K562 (cell line): ENCODE measurements at regions not wholly inside any gene's neighbourhood (a gene's known extent, or its start where the extent isn't known, plus 50 kb on each side); places are given as distances from the start of the nearest gene placed in this dataset.

Experiments used
- ATAC-seq: fragments of 200-7000 bp; cut with Tn5 transposase; 3 replicates; pipeline ENCODE4 v1.9.1; 2020; ENCODE audit warnings: moderate library complexity
- BruUV-seq: library from RNA; stranded (reverse); fragments of 400-500 nt; replicated peaks from 2 replicates; lab custom pipeline; 2021; lab: Mats Ljungman, UMichigan
- CTCF ChIA-PET: fragments of 300-600 bp; formaldehyde crosslinking; extraction: SDS; loops from one replicate; lab custom pipeline; 2021; ENCODE audit warnings: low intra/inter-chr PET ratio; lab: Yijun Ruan, JAX
- POLR2A ChIA-PET: fragments of 300-600, 350-650 bp; sonication (Branson Sonifier 250); formaldehyde crosslinking; extraction: SDS; loops from one replicate; lab custom pipeline; 2021; ENCODE audit warnings: antibody characterized with exemption, inconsistent platforms; lab: Yijun Ruan, JAX
- DNase-seq, 4 experiments: peaks; one replicate each; pipeline versions ENCODE4 v3.0.0 to v3.0.0-alpha.2; 2011 to 2018; ENCODE audit warnings: low spot score in 3 of 4, mixed read lengths in 3 of 4; ENCODE audit errors: extremely low read depth in 1 of 4
- FAIRE-seq: peaks from 2 replicates; lab custom pipeline; 2011; peaks lifted over from hg19 to GRCh38; lab: Jason Lieb, UNC
- H2AFZ ChIP-seq: 2 replicates; pipeline ENCODE4 v1.6.0; 2011; ENCODE audit warnings: low read depth, low read length, control low read depth, inconsistent platforms
- H3K27ac ChIP-seq: fragments of 200-600 bp; 3 replicates; pipeline ENCODE4 v1.8.0; 2011; ENCODE audit warnings: low read depth, mild to moderate bottlenecking, control low read depth, inconsistent platforms, low read length, moderate library complexity, mixed read lengths; ENCODE audit errors: extremely low read depth
- H3K27me3 ChIP-seq, 2 experiments: fragments of 300-600 bp in 1 of 2; 2 replicates in 1 of 2; 3 replicates in 1 of 2; pipeline versions ENCODE4 v1.6.0 to v1.8.0; 2011; ENCODE audit warnings: inconsistent platforms in 2 of 2, low read length in 2 of 2, mild to moderate bottlenecking in 1 of 2, mixed read lengths in 1 of 2, moderate library complexity in 1 of 2; ENCODE audit not compliant: control insufficient read depth in 2 of 2, insufficient read depth in 2 of 2
- H3K36me3 ChIP-seq: fragments of 300-600 bp; 3 replicates; pipeline ENCODE4 v1.8.0; 2011; ENCODE audit warnings: mild to moderate bottlenecking, low read length, inconsistent platforms; ENCODE audit not compliant: control insufficient read depth, insufficient read depth
- H3K4me1 ChIP-seq, 2 experiments: fragments of 200-600 bp in 1 of 2; replicated peaks in 1 of 2; 2 replicates in 1 of 2; 3 replicates in 1 of 2; pipeline versions ENCODE4 v1.5.1 to v1.8.0; 2011; ENCODE audit warnings: inconsistent platforms in 2 of 2, low read length in 2 of 2, mild to moderate bottlenecking in 1 of 2, mixed read lengths in 1 of 2, moderate library complexity in 1 of 2; ENCODE audit not compliant: control insufficient read depth in 2 of 2, insufficient read depth in 2 of 2
- H3K4me2 ChIP-seq: 2 replicates; pipeline ENCODE4 v1.6.1; 2011; ENCODE audit warnings: low read length, control low read depth, inconsistent platforms, mixed read lengths; ENCODE audit not compliant: insufficient read depth
- H3K4me3 ChIP-seq: fragments of 200-600 bp; sonication (generic), shearing (Covaris generic); 2 replicates; pipeline ENCODE4 v1.5.1; 2016; ENCODE audit warnings: control low read depth, inconsistent platforms
- H3K79me2 ChIP-seq: fragments of 200-600 bp; 3 replicates; pipeline ENCODE4 v1.8.0; 2011; ENCODE audit warnings: low read length, inconsistent platforms; ENCODE audit not compliant: control insufficient read depth, insufficient read depth
- H3K9ac ChIP-seq, 2 experiments: 2 replicates each; pipeline versions ENCODE4 v1.6.0 to v1.6.1; 2011; ENCODE audit warnings: low read depth in 2 of 2, low read length in 2 of 2, control low read depth in 1 of 2, inconsistent platforms in 1 of 2, mild to moderate bottlenecking in 1 of 2, mixed read lengths in 1 of 2; ENCODE audit not compliant: insufficient read depth in 1 of 2
- H3K9me1 ChIP-seq: one replicate; pipeline ENCODE4 v1.6.0; 2011; ENCODE audit warnings: inconsistent platforms, mild to moderate bottlenecking, low read length, moderate library complexity; ENCODE audit not compliant: control insufficient read depth, insufficient read depth
- H3K9me3 ChIP-seq: replicated peaks from 2 replicates; pipeline ENCODE4 v1.5.1; 2011; ENCODE audit warnings: low read depth, low read length, inconsistent platforms; ENCODE audit not compliant: control insufficient read depth, insufficient read depth
- H4K20me1 ChIP-seq: replicated peaks from 2 replicates; pipeline ENCODE4 v1.6.1; 2011; ENCODE audit warnings: low read length, inconsistent platforms, mixed read lengths; ENCODE audit not compliant: control insufficient read depth, insufficient read depth
- CREBBP ChIP-seq: IDR thresholded peaks from one replicate; pipeline ENCODE4 v1.6.1; 2012; ENCODE audit warnings: low read depth, mild to moderate bottlenecking, control low read depth, inconsistent platforms, low read length
- KAT2B ChIP-seq: IDR thresholded peaks from one replicate; pipeline ENCODE4 v1.6.1; 2012; ENCODE audit warnings: low read depth, mild to moderate bottlenecking, control low read depth, inconsistent platforms, low read length, moderate library complexity
- KLF13 ChIP-seq: fragments of 450-650 bp; IDR thresholded peaks from 2 replicates; pipeline ENCODE4 v1.6.1; 2016; ENCODE audit warnings: missing genetic modification characterization, low read depth, mild to moderate bottlenecking, missing compliant biosample characterization, moderate library complexity, borderline replicate concordance
- L3MBTL2 ChIP-seq: fragments of 450-650 bp; IDR thresholded peaks from 2 replicates; pipeline ENCODE4 v1.6.1; 2016; ENCODE audit warnings: mild to moderate bottlenecking, moderate library complexity
- PPARD ChIP-seq: fragments of 250-450 bp; sonication (Bioruptor Pico); IDR thresholded peaks from 2 replicates; pipeline ENCODE4 v1.8.0; 2022; ENCODE audit warnings: inconsistent platforms, mild to moderate bottlenecking, moderate library complexity
- PYGO2 ChIP-seq: fragments of 450-650 bp; IDR thresholded peaks from 2 replicates; pipeline ENCODE4 v1.6.1; 2016; ENCODE audit warnings: mild to moderate bottlenecking, missing genetic modification characterization, moderate library complexity, missing compliant biosample characterization
- SIRT6 ChIP-seq: IDR thresholded peaks from one replicate; pipeline ENCODE4 v1.6.1; 2012; ENCODE audit warnings: low read depth, mild to moderate bottlenecking, control low read depth, inconsistent platforms, low read length, moderate library complexity
- SMARCC2 ChIP-seq: fragments of 450-650 bp; IDR thresholded peaks from 2 replicates; pipeline ENCODE4 v1.6.1; 2017; ENCODE audit warnings: antibody characterized with exemption, moderate library complexity, mild to moderate bottlenecking, low read depth
- SRSF9 ChIP-seq: fragments of 200-400 bp; formaldehyde crosslinking; IDR thresholded peaks from 2 replicates; pipeline ENCODE4 v1.6.1; 2017; ENCODE audit warnings: low read depth, low read length, borderline replicate concordance
- TSC22D4 ChIP-seq: fragments of 450-650 bp; IDR thresholded peaks from 2 replicates; pipeline ENCODE4 v1.6.1; 2016; ENCODE audit warnings: missing genetic modification characterization, missing biosample characterization, control low read depth
- ZNF764 ChIP-seq: fragments of 250-450 bp; sonication (Bioruptor Pico); IDR thresholded peaks from 2 replicates; pipeline ENCODE4 v1.4.0; 2020; ENCODE audit warnings: low read depth, mild to moderate bottlenecking, moderate library complexity
- ZNF830 ChIP-seq: fragments of 250-450 bp; sonication (Bioruptor Pico); IDR thresholded peaks from 2 replicates; pipeline ENCODE4 v1.5.0; 2021; ENCODE audit warnings: mild to moderate bottlenecking
- WGBS: fragments of 100-300 bp; shearing (Covaris generic); methylation state at CpG from one replicate; pipeline ENCODE4 v1.1.6; 2016; ENCODE audit warnings: low coverage, mixed read lengths; ENCODE audit not compliant: insufficient coverage; ENCODE audit errors: missing lambda C conversion rate; 5-methylcytosine and 5-hydroxymethylcytosine counted together
- in situ Hi-C: fragments of 300-500 bp; cut with MboI; formaldehyde crosslinking; loops from 4 replicates; pipeline ENCODE4 v1.15.0; 2018; ENCODE audit warnings: inconsistent platforms, mixed read lengths
- intact Hi-C: fragments of 100-400 bp; cut with micrococcal nuclease; formaldehyde crosslinking; loops from 2 replicates; pipeline ENCODE4 v1.14.2; 2022
- TF ChIP-seq, protein P1 (sequence below): fragments of 450-650 bp; IDR thresholded peaks from 2 replicates; pipeline ENCODE4 v1.6.1; 2016

DNA sequence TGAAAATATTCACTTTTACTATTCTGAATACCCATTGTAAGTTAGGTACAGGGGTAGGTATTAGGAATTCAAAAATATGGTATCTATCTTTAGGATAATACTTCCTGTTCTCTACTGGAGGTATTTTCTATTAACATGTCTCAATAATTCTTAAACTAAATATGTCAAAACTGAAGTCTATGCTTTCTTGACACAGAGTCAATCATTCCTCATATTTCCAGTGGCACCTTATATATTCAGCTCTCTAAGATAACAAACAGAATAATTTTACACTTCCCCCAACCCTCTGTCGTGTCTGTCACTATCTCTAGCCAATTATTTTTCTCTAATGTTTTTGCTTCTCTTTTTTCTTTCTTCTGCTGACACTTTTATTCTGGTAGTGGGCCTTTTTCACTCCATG, 138.9 kb downstream of the TMEM26 start:
- BruUV-seq, result no TSS peak
- no peaks in the 10 kb centered on the region for H3K9me1 ChIP-seq
- ATAC-seq (no peak), FAIRE-seq (no peak), DNase-seq (no peak)
- H3K27me3 ChIP-seq, result no peaks in the 10 kb centered on the region
- POLR2A ChIA-PET, result no interaction called here
- intact Hi-C loops (no loop called here), in situ Hi-C loops (no loop called here)
- no peaks in the 10 kb centered on the region for H3K4me1 ChIP-seq
- H3K36me3 ChIP-seq, result no peaks in the 10 kb centered on the region
- CTCF ChIA-PET, result no interaction called here
- TF ChIP-seq KAT2B (no peak), ZNF830 (CRISPR knock-in tag) (no peak), PPARD (CRISPR knock-in tag) (no peak), SMARCC2 (no peak), SIRT6 (no peak), ZNF764 (CRISPR knock-in tag) (no peak), SRSF9 (no peak), L3MBTL2 (no peak), PYGO2 (no peak), CREBBP (no peak), KLF13 (tag) (no peak), TSC22D4 (tag) (no peak)
- TF ChIP-seq, protein P1, sequence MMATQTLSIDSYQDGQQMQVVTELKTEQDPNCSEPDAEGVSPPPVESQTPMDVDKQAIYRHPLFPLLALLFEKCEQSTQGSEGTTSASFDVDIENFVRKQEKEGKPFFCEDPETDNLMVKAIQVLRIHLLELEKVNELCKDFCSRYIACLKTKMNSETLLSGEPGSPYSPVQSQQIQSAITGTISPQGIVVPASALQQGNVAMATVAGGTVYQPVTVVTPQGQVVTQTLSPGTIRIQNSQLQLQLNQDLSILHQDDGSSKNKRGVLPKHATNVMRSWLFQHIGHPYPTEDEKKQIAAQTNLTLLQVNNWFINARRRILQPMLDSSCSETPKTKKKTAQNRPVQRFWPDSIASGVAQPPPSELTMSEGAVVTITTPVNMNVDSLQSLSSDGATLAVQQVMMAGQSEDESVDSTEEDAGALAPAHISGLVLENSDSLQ, result no peak
- no peak overlapping the region for H2AFZ ChIP-seq
- H3K9me3 ChIP-seq, result no peaks in the 10 kb centered on the region
- no peaks in the 10 kb centered on the region for H4K20me1 ChIP-seq
- H3K27ac ChIP-seq, result no peak overlapping the region
- no peaks in the 10 kb centered on the region for H3K79me2 ChIP-seq
- H3K4me3 ChIP-seq, result no peak overlapping the region
- H3K9ac ChIP-seq, result no peak overlapping the region
- H3K4me2 ChIP-seq, result no peak overlapping the region
- 0% methylated on average over 1 of the region's 1 CpG for WGBS
